SK-N-SH treated with all-trans-retinoic acid at 6 μM for 48 hours (cell line): ENCODE measurements at regions not wholly inside any gene's neighbourhood (a gene's known extent, or its start where the extent isn't known, plus 50 kb on each side); places are given as distances from the start of the nearest gene placed in this dataset.

Experiments
- ATAC-seq: fragments of 200-7000 bp; cut with Tn5 transposase; 3 replicates; pipeline ENCODE4 v1.9.1; 2020; ENCODE audit warnings: mild to moderate bottlenecking, moderate library complexity
- ARNTL ChIP-seq: fragments of 450-650 bp; formaldehyde crosslinking; IDR thresholded peaks from 2 replicates; pipeline ENCODE4 v1.5.0; 2020; ENCODE audit warnings: low read depth, mild to moderate bottlenecking, moderate library complexity, borderline replicate concordance
- BACH2 ChIP-seq: fragments of 250-450 bp; sonication (Bioruptor Pico); IDR thresholded peaks from 2 replicates; pipeline ENCODE4 v1.9.0; 2021; ENCODE audit warnings: mild to moderate bottlenecking, borderline replicate concordance
- CSDC2 ChIP-seq: fragments of 250-450 bp; sonication (Bioruptor Pico); IDR thresholded peaks from 2 replicates; pipeline ENCODE4 v1.5.0; 2020; ENCODE audit warnings: mild to moderate bottlenecking, moderate library complexity
- GLIS3 ChIP-seq: fragments of 250-450 bp; sonication (Bioruptor Pico); IDR thresholded peaks from 2 replicates; pipeline ENCODE4 v1.5.0; 2020; ENCODE audit warnings: mild to moderate bottlenecking, moderate library complexity
- ISL1 ChIP-seq: fragments of 250-450 bp; sonication (Bioruptor Pico); IDR thresholded peaks from 2 replicates; pipeline ENCODE4 v2.1.2; 2022; ENCODE audit warnings: mild to moderate bottlenecking, moderate library complexity
- PPARA ChIP-seq: fragments of 250-450 bp; sonication (Bioruptor Pico); IDR thresholded peaks from 2 replicates; pipeline ENCODE4 v1.5.0; 2020; ENCODE audit warnings: mild to moderate bottlenecking, borderline replicate concordance
- RARB ChIP-seq: fragments of 250-450 bp; sonication (Bioruptor Pico); IDR thresholded peaks from 2 replicates; pipeline ENCODE4 v1.8.0; 2021; ENCODE audit warnings: mild to moderate bottlenecking, moderate library complexity
- SNAI2 ChIP-seq: fragments of 250-450 bp; sonication (Bioruptor Pico); IDR thresholded peaks from 2 replicates; pipeline ENCODE4 v1.5.0; 2020; ENCODE audit warnings: mild to moderate bottlenecking, moderate library complexity
- TCF4 ChIP-seq: fragments of 250-450 bp; sonication (Bioruptor Pico); IDR thresholded peaks from 2 replicates; pipeline ENCODE4 v1.8.0; 2021; ENCODE audit warnings: mild to moderate bottlenecking, moderate library complexity, borderline replicate concordance
- TOX ChIP-seq: fragments of 250-450 bp; sonication (Bioruptor Pico); IDR thresholded peaks from 2 replicates; pipeline ENCODE4 v1.8.0; 2021; ENCODE audit warnings: mild to moderate bottlenecking, moderate library complexity, borderline replicate concordance
- ZC3H10 ChIP-seq: fragments of 250-450 bp; sonication (Bioruptor Pico); IDR thresholded peaks from 2 replicates; pipeline ENCODE4 v1.5.1; 2021; ENCODE audit warnings: mild to moderate bottlenecking, moderate library complexity
- ZFP3 ChIP-seq: fragments of 250-450 bp; sonication (Bioruptor Pico); IDR thresholded peaks from 2 replicates; pipeline ENCODE4 v1.5.0; 2020; ENCODE audit warnings: mild to moderate bottlenecking, moderate library complexity
- ZFP30 ChIP-seq: fragments of 450-650 bp; formaldehyde crosslinking; IDR thresholded peaks from 2 replicates; pipeline ENCODE4 v1.5.0; 2022; ENCODE audit warnings: mild to moderate bottlenecking, moderate library complexity
- ZNF70 ChIP-seq: fragments of 450-650 bp; formaldehyde crosslinking; IDR thresholded peaks from 2 replicates; pipeline ENCODE4 v1.5.0; 2020; ENCODE audit warnings: mild to moderate bottlenecking, moderate library complexity
- TF ChIP-seq, protein P1 (sequence below): fragments of 250-450 bp; sonication (Bioruptor Pico); IDR thresholded peaks from 2 replicates; pipeline ENCODE4 v1.5.0; 2020; ENCODE audit warnings: mild to moderate bottlenecking, moderate library complexity
- TF ChIP-seq, protein P2 (sequence below): fragments of 250-450 bp; sonication (Bioruptor Pico); IDR thresholded peaks from 2 replicates; pipeline ENCODE4 v1.5.1; 2021; ENCODE audit warnings: mild to moderate bottlenecking, moderate library complexity
- TF ChIP-seq, protein P3 (sequence below): fragments of 250-450 bp; sonication (Bioruptor Pico); IDR thresholded peaks from 2 replicates; pipeline ENCODE4 v1.8.0; 2020; ENCODE audit warnings: mild to moderate bottlenecking, moderate library complexity, borderline replicate concordance
- TF ChIP-seq, protein P4 (sequence below): fragments of 250-450 bp; sonication (Bioruptor Pico); IDR thresholded peaks from 2 replicates; pipeline ENCODE4 v1.8.0; 2021; ENCODE audit warnings: low read depth, mild to moderate bottlenecking, moderate library complexity, borderline replicate concordance
- TF ChIP-seq, protein P5 (sequence below): fragments of 250-450 bp; sonication (Bioruptor Pico); IDR thresholded peaks from 2 replicates; pipeline ENCODE4 v1.5.1; 2020; ENCODE audit warnings: low read depth, mild to moderate bottlenecking, moderate library complexity

DNA sequence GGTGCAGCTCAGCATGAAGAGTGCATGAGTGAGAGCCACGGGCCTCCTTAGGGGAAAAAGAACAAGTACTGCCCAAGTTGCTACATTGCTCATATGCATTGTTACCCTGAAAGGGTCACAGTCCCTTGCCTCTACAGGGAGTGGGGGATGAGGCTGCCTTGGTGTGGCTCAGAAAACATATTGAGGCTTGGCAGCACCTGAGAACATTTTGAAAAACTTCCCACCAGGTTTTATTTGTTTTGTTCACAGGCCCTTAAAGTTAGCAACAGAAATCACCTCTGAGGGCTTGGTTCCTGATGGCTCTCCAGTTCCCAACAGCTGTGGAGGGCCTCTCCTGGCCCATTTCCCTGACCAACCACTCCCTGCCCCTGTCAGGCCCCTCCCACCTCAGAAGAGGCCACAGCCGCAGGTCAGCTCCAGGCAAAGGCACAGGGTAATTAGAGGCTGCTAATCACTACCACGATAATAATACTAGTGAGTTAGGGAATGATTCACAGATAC is 90.7 kb upstream of the ADRA1B start:
- TF ChIP-seq, protein P1, sequence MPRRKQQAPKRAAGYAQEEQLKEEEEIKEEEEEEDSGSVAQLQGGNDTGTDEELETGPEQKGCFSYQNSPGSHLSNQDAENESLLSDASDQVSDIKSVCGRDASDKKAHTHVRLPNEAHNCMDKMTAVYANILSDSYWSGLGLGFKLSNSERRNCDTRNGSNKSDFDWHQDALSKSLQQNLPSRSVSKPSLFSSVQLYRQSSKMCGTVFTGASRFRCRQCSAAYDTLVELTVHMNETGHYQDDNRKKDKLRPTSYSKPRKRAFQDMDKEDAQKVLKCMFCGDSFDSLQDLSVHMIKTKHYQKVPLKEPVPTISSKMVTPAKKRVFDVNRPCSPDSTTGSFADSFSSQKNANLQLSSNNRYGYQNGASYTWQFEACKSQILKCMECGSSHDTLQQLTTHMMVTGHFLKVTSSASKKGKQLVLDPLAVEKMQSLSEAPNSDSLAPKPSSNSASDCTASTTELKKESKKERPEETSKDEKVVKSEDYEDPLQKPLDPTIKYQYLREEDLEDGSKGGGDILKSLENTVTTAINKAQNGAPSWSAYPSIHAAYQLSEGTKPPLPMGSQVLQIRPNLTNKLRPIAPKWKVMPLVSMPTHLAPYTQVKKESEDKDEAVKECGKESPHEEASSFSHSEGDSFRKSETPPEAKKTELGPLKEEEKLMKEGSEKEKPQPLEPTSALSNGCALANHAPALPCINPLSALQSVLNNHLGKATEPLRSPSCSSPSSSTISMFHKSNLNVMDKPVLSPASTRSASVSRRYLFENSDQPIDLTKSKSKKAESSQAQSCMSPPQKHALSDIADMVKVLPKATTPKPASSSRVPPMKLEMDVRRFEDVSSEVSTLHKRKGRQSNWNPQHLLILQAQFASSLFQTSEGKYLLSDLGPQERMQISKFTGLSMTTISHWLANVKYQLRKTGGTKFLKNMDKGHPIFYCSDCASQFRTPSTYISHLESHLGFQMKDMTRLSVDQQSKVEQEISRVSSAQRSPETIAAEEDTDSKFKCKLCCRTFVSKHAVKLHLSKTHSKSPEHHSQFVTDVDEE (CRISPR knock-in tag): no peak
- ATAC-seq: peak; percentile 24

DNA sequence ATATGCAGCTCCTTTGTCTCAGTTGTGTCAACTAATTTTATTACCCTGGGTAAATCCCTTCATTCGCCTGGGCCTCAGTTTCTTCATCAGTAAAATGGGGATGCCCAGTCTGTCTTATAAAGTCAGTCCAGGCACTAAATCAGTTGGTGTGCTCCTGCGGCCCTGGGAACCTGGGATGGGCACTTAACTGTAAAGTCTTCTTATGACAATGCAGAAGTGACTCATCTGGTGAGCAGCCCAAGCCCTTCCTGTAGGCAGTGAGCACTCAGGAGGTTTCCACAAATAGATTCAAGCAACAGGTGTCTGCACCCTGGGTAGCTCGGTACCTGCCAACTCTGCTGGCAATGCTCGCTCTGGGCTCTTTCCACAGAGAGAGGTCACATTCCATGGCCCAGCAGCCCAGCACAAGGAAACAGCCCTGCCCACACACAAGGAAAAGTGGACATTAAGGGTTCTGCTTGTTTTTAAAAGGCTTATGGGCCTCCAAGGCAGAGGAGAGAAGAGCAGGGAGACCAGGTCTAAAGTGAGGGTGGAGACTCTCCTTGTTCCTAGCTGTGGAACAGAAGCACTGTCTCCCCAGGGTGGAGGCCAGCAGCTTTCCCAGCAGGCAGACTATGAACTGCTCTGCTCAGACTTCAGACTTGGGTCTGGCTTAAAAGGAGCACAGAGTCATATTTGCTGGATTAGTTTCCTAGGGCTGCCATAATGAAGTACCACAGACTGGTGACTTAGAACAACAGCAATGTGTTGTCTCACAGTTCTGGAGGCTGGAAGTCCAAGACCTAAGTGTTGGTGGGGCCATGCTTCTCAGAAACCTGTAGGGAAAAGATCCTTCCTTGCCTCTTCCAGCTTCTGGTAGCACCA is 89.7 kb upstream of the ADRA1B start:
- ATAC-seq: peak; percentile 87
- no peak for TF ChIP-seq CSDC2 (CRISPR knock-in tag)
- TF ChIP-seq, protein P1 (CRISPR knock-in tag): no peak
- TF ChIP-seq ARNTL (CRISPR knock-in tag): no peak
- TF ChIP-seq SNAI2: no peak
- no peak for TF ChIP-seq TOX
- TF ChIP-seq RARB (CRISPR knock-in tag): no peak
- TF ChIP-seq PPARA (CRISPR knock-in tag): no peak
- TF ChIP-seq, protein P2, sequence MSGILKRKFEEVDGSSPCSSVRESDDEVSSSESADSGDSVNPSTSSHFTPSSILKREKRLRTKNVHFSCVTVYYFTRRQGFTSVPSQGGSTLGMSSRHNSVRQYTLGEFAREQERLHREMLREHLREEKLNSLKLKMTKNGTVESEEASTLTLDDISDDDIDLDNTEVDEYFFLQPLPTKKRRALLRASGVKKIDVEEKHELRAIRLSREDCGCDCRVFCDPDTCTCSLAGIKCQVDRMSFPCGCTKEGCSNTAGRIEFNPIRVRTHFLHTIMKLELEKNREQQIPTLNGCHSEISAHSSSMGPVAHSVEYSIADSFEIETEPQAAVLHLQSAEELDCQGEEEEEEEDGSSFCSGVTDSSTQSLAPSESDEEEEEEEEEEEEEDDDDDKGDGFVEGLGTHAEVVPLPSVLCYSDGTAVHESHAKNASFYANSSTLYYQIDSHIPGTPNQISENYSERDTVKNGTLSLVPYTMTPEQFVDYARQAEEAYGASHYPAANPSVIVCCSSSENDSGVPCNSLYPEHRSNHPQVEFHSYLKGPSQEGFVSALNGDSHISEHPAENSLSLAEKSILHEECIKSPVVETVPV (CRISPR knock-in tag): no peak
- TF ChIP-seq, protein P3, sequence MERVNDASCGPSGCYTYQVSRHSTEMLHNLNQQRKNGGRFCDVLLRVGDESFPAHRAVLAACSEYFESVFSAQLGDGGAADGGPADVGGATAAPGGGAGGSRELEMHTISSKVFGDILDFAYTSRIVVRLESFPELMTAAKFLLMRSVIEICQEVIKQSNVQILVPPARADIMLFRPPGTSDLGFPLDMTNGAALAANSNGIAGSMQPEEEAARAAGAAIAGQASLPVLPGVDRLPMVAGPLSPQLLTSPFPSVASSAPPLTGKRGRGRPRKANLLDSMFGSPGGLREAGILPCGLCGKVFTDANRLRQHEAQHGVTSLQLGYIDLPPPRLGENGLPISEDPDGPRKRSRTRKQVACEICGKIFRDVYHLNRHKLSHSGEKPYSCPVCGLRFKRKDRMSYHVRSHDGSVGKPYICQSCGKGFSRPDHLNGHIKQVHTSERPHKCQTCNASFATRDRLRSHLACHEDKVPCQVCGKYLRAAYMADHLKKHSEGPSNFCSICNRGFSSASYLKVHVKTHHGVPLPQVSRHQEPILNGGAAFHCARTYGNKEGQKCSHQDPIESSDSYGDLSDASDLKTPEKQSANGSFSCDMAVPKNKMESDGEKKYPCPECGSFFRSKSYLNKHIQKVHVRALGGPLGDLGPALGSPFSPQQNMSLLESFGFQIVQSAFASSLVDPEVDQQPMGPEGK: no peak
- no peak for TF ChIP-seq TCF4 (CRISPR knock-in tag)
- no peak for TF ChIP-seq ZNF70 (CRISPR knock-in tag)
- TF ChIP-seq, protein P4, sequence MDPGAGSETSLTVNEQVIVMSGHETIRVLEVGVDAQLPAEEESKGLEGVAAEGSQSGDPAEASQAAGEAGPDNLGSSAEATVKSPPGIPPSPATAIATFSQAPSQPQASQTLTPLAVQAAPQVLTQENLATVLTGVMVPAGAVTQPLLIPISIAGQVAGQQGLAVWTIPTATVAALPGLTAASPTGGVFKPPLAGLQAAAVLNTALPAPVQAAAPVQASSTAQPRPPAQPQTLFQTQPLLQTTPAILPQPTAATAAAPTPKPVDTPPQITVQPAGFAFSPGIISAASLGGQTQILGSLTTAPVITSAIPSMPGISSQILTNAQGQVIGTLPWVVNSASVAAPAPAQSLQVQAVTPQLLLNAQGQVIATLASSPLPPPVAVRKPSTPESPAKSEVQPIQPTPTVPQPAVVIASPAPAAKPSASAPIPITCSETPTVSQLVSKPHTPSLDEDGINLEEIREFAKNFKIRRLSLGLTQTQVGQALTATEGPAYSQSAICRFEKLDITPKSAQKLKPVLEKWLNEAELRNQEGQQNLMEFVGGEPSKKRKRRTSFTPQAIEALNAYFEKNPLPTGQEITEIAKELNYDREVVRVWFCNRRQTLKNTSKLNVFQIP (CRISPR knock-in tag): no peak
- no peak for TF ChIP-seq ISL1 (CRISPR knock-in tag)
- TF ChIP-seq BACH2 (CRISPR knock-in tag): no peak
- TF ChIP-seq GLIS3: no peak
- no peak for TF ChIP-seq ZC3H10 (CRISPR knock-in tag)
- TF ChIP-seq ZFP30 (CRISPR knock-in tag): no peak
- TF ChIP-seq ZFP3: no peak
- TF ChIP-seq, protein P5, sequence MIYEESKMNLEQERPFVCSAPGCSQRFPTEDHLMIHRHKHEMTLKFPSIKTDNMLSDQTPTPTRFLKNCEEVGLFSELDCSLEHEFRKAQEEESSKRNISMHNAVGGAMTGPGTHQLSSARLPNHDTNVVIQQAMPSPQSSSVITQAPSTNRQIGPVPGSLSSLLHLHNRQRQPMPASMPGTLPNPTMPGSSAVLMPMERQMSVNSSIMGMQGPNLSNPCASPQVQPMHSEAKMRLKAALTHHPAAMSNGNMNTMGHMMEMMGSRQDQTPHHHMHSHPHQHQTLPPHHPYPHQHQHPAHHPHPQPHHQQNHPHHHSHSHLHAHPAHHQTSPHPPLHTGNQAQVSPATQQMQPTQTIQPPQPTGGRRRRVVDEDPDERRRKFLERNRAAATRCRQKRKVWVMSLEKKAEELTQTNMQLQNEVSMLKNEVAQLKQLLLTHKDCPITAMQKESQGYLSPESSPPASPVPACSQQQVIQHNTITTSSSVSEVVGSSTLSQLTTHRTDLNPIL (CRISPR knock-in tag): no peak
- TF ChIP-seq, all 23 proteins: peak for 0
